ENCODE measurements at regions not wholly inside any gene's neighbourhood (a gene's known extent, or its start where the extent isn't known, plus 50 kb on each side); places are given as distances from the start of the nearest gene placed in this dataset.

DNA sequence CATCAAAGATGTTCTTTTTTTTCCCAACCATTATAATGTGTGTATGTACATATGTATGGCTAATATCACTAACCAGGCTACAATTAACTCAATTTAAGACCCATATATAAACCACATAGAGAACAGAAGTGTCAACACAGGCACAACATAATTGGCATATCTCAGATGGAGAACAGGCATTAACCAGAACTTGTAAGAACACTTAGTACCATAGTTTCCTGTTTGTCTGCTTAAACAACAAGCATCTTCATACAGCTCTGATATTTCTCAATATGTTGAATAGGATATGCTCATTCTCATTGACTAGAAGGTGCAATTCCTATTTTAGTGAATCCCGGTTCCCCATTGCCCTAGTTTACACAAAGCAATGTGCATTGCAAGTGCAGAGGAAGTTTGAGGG, 116.9 kb upstream of the EDNRB start:
- no peak for DNase-seq (ENCODE audit: low spot score)
- peaks cover 7% of the 10 kb centered on the region for H3K4me1 Mint-ChIP-seq (ENCODE audit: unreplicated experiment)
- no peak overlapping the region for H3K4me3 Mint-ChIP-seq (ENCODE audit: unreplicated experiment)
- H3K27ac Mint-ChIP-seq (ENCODE audit: unreplicated experiment), result no peak overlapping the region
- H3K9me3 Mint-ChIP-seq (ENCODE audit: unreplicated experiment), result no peaks in the 10 kb centered on the region
- H3K36me3 Mint-ChIP-seq (ENCODE audit: low read depth, unreplicated experiment), result no peaks in the 10 kb centered on the region
- H3K27me3 Mint-ChIP-seq (ENCODE audit: unreplicated experiment), result no peaks in the 10 kb centered on the region
- TF ChIP-seq, protein P1, sequence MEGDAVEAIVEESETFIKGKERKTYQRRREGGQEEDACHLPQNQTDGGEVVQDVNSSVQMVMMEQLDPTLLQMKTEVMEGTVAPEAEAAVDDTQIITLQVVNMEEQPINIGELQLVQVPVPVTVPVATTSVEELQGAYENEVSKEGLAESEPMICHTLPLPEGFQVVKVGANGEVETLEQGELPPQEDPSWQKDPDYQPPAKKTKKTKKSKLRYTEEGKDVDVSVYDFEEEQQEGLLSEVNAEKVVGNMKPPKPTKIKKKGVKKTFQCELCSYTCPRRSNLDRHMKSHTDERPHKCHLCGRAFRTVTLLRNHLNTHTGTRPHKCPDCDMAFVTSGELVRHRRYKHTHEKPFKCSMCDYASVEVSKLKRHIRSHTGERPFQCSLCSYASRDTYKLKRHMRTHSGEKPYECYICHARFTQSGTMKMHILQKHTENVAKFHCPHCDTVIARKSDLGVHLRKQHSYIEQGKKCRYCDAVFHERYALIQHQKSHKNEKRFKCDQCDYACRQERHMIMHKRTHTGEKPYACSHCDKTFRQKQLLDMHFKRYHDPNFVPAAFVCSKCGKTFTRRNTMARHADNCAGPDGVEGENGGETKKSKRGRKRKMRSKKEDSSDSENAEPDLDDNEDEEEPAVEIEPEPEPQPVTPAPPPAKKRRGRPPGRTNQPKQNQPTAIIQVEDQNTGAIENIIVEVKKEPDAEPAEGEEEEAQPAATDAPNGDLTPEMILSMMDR (IDR thresholded peaks at IDR 0.05; ENCODE audit: unreplicated experiment), result no peak

DNA sequence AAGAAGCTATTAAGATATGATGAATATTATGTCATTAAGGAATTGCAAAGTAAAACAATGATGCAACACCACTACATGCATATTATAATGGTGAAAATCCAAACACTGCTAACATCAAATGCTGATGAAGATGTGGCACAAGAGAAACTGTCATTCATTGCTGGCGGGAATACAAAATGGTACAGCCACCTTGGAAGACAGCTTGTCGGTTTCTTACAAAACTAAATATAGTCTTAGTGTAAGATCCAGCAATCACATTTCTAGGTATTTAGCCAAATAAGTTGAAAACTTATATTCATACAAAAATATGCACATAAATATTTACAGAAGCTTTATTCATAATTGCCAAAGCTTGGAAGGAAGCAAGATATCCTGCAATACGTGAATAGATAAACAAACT, 114.9 kb upstream of the EDNRB start:
- Mint-ChIP-seq H3K4me3 (ENCODE audit: unreplicated experiment) (no peak overlapping the region), H3K9me3 (ENCODE audit: unreplicated experiment) (no peaks in the 10 kb centered on the region), H3K27ac (ENCODE audit: unreplicated experiment) (no peak overlapping the region), H3K4me1 (ENCODE audit: unreplicated experiment) (peaks cover 5% of the 10 kb centered on the region), H3K27me3 (ENCODE audit: unreplicated experiment) (no peaks in the 10 kb centered on the region), H3K36me3 (ENCODE audit: low read depth, unreplicated experiment) (no peaks in the 10 kb centered on the region)
- no peak for DNase-seq (ENCODE audit: low spot score)
- TF ChIP-seq, protein P1 (IDR thresholded peaks at IDR 0.05; ENCODE audit: unreplicated experiment), result no peak

- H3K9me3 Mint-ChIP-seq (ENCODE audit: unreplicated experiment), result no peaks in the 10 kb centered on the region
- H3K4me3 Mint-ChIP-seq (ENCODE audit: unreplicated experiment), result no peak overlapping the region
- TF ChIP-seq, protein P1 (IDR thresholded peaks at IDR 0.05; ENCODE audit: unreplicated experiment), result no peak
- H3K27ac Mint-ChIP-seq (ENCODE audit: unreplicated experiment), result no peak overlapping the region
- DNase-seq (ENCODE audit: low spot score), result no peak
- no peaks in the 10 kb centered on the region for H3K36me3 Mint-ChIP-seq (ENCODE audit: low read depth, unreplicated experiment)
- no peaks in the 10 kb centered on the region for H3K27me3 Mint-ChIP-seq (ENCODE audit: unreplicated experiment)
- peaks cover 3% of the 10 kb centered on the region for H3K4me1 Mint-ChIP-seq (ENCODE audit: unreplicated experiment)
Observed at GRCh38 chr13:78032132-78032531, 113.5 kb upstream of the EDNRB start.

- Mint-ChIP-seq H3K9me3 (ENCODE audit: unreplicated experiment) (no peaks in the 10 kb centered on the region), H3K4me3 (ENCODE audit: unreplicated experiment) (no peak overlapping the region), H3K36me3 (ENCODE audit: low read depth, unreplicated experiment) (no peaks in the 10 kb centered on the region), H3K4me1 (ENCODE audit: unreplicated experiment) (peaks cover 3% of the 10 kb centered on the region), H3K27ac (ENCODE audit: unreplicated experiment) (no peak overlapping the region), H3K27me3 (ENCODE audit: unreplicated experiment) (no peaks in the 10 kb centered on the region)
- DNase-seq (ENCODE audit: low spot score), result no peak
- TF ChIP-seq, protein P1 (IDR thresholded peaks at IDR 0.05; ENCODE audit: unreplicated experiment), result no peak
Observed at GRCh38 chr13:78030341-78030896, 111.8 kb upstream of the EDNRB start.

DNA sequence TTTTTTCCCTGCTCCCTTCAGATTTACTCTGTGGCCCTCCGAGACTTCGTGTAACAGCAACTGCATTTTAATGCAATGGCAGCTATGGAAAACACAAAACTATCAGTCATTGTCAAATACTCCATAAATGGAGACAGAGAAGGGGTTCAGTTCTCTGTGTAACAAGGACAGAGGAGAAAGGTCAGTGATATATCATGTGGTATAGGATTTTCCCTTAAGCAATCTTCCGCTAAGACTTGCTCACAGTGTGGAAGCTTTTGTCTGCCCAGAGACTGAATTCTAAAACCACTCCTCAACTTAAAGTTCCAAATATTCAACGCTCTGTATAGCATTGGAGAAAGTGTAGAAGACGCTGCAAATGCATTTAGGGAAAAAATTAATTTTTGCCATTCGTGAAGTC, 111.3 kb upstream of the EDNRB start:
- Mint-ChIP-seq H3K36me3 (ENCODE audit: low read depth, unreplicated experiment) (no peaks in the 10 kb centered on the region), H3K27ac (ENCODE audit: unreplicated experiment) (no peak overlapping the region), H3K4me3 (ENCODE audit: unreplicated experiment) (no peak overlapping the region), H3K4me1 (ENCODE audit: unreplicated experiment) (peaks cover 3% of the 10 kb centered on the region), H3K9me3 (ENCODE audit: unreplicated experiment) (no peaks in the 10 kb centered on the region), H3K27me3 (ENCODE audit: unreplicated experiment) (no peaks in the 10 kb centered on the region)
- no peak for DNase-seq (ENCODE audit: low spot score)
- TF ChIP-seq, protein P1 (IDR thresholded peaks at IDR 0.05; ENCODE audit: unreplicated experiment), result no peak
